C4-2B (cell line): ENCODE measurements at regions not wholly inside any gene's neighbourhood (a gene's known extent, or its start where the extent isn't known, plus 50 kb on each side); places are given as distances from the start of the nearest gene placed in this dataset.
"Not testable (repeated sequence)": the region's sequence is repeated elsewhere in the genome, so short reads cannot be mapped to it uniquely, and the experiment has no call there.

Source experiments
- H3K27ac ChIP-seq: fragments of 450-650 bp; 2 replicates; pipeline ENCODE4 v1.5.1; 2017
- CTCF ChIP-seq: fragments of 450-650 bp; conservative IDR thresholded peaks from 2 replicates; pipeline ENCODE4 v1.5.1; 2017; ENCODE audit warnings: mild to moderate bottlenecking
- ZFX ChIP-seq: fragments of 450-650 bp; IDR thresholded peaks from 2 replicates; pipeline ENCODE4 v1.6.1; 2017

DNA sequence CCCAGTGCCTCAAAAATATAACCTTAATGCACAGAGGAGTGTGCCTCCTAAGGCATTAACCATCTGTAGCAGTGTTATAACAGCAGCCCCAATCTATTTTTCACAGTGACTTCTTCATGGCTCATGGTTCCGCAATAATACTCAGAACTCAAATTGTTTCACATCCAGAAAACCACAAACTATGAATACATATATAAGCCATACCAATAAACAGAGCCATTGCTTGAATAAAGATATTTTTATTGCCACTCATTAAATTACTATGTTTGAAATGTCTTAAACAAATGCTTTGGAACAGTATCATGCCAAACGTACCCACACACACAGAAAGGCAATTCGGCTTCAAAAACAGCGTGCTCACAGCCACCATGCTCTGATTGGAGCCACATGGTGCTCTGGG is 629.3 kb upstream of the NRP1 start:
- no peak overlapping the region for H3K27ac ChIP-seq
- no peak for TF ChIP-seq CTCF

DNA sequence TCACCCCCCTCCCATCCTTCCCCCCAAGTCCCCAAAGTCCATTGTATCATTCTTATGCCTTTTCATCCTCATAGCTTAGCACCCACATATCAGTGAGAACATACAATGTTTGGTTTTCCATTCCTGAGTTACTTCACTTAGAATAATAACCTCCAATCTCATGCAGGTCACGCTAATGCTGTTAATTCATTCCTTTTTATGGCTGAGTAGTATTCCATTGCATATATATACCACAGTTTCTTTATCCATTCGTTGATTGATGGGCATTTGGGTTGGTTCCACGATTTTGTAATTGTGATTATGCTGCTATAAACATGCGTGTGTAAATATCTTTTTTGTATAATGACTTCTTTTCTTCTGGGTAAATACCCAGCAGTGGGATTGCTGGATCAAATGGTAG is 621.9 kb upstream of the NRP1 start:
- not testable (repeated sequence) for H3K27ac ChIP-seq

DNA sequence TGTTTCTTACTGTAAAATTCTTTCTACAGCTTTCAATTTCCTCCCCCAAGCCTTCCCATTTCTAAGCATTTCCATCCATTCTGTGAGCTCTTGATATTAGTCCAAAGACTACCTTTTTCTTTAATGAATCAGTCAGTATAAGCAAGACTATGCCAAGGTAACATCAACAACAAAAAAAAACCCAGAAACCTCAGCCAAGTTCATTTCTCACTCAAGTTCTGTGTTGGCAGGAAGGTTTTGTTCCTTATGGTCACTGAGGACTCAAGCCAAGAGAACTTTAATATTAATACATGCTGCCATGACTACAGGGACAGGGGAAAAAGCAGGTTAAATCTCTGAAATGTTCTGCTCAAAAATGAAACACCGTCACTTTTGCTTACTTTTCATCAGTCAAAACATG is 621.2 kb upstream of the NRP1 start:
- TF ChIP-seq CTCF (no peak), ZFX (no peak)
- no peak overlapping the region for H3K27ac ChIP-seq

GRCh38 chr10:33952692-33953360 is 618.4 kb upstream of the NRP1 start:
- H3K27ac ChIP-seq: no peak overlapping the region
- no peak for TF ChIP-seq CTCF
- TF ChIP-seq ZFX: no peak

- H3K27ac ChIP-seq: no peak overlapping the region
- TF ChIP-seq CTCF (no peak), ZFX (no peak)
Observed at GRCh38 chr10:33950206-33950605, 615.7 kb upstream of the NRP1 start.

GRCh38 chr10:33947544-33947943 is 613.1 kb upstream of the NRP1 start:
- TF ChIP-seq CTCF (no peak), ZFX (no peak)
- H3K27ac ChIP-seq: no peak overlapping the region

DNA sequence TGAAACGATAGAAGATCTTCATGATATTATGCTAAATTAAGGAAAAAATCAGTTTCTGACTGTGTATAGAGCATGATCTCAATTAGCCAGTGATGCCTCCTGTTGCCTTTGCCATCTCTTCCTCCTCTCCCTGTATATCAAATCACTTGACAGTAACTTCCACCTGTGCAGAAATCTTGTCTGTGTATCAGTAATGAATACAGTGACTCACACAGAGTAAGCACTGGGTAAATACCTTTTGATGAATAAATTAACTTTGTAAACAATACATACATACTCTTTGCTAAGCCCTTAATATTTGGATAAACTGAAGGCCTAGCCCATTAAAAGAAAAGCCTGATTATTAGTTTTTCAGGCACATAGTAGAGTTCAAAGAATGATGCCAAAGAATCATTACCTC is 610.6 kb upstream of the NRP1 start:
- no peak for TF ChIP-seq CTCF
- TF ChIP-seq ZFX: no peak
- no peak overlapping the region for H3K27ac ChIP-seq

GRCh38 chr10:33942508-33942907 is 608.0 kb upstream of the NRP1 start:
- TF ChIP-seq CTCF: no peak
- TF ChIP-seq ZFX: no peak
- no peak overlapping the region for H3K27ac ChIP-seq
